ENCODE measurements at regions not wholly inside any gene's neighbourhood (a gene's known extent, or its start where the extent isn't known, plus 50 kb on each side); places are given as distances from the start of the nearest gene placed in this dataset.

DNA sequence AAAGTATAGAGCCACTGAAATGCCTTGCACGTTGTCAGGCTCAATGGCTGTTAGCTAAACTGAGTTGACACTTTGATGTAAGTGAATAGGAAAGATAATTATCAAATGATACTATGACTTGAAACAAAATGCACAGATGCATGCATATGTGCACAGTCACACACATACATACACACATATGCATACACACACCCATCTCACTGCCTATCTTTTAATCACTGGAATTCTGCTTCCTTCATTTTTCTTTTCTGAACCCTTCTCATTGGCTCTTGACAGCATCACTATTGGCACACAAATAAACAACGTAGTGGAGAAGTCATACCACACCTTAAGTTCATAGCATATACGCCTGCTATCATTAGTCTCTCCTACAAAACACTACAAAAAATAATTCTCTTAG lies 154.9 kb upstream of the NCKAP5 start:
- DNase-seq = no peak

DNA sequence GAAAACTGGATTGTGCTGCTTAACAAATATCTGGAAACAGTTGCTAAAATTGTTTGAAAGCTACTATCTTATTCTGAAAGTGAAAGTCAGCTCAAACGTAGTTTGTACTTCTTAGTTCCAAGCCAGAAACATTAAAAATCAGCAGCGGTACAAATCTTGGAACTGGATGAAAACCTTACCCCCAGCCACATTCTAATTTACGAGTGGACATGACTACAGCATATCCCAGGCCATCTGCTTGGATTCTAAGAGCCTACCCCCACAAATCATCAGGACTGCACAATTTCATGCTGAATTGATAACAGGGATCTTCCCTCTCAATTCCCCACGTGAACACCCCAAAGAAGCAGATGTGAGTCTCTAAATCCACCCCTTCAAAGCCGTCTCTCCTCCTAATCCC lies 158.7 kb upstream of the NCKAP5 start:
- DNase-seq = no peak

DNA sequence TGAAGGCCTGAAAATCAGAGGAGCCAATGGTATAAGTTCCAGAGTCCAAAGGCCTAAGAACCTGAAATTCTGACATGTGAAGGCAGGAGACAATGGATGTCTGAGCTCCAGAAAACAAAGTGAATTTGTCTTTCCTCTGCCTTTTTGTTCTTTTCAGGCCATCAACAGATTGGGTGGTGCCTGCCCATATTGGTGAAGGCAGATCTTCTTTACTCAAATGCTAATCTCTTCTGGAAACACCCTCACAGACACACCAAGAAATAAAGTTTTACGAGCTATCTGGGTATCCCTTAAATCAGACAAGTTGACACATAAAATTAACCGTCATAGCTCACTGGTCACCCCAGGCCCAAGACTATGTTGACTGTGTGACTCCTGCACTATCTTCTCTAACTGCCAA lies 163.8 kb upstream of the NCKAP5 start:
- no peak for DNase-seq

- DNase-seq = peak; percentile 0
Observed at GRCh38 chr2:133732982-133733900, 165.0 kb upstream of the NCKAP5 start.

DNA sequence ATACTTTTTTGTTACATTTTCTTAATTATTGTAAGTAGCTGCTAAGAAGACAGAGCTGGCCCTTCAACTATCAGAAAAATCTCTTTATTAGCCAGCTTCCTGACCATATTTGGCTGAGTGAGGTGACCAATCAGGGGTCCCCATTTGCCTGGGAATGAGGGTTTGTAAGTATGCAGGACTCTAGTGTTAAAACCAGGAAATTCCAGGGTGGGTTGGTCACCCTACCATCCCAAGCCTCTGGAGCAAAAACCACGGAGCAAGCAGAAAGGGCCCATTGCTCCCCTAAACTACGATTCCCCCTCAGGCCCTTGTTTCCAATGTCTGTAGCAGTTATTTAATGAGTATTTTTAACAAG lies 165.6 kb upstream of the NCKAP5 start:
- no peak for DNase-seq

DNA sequence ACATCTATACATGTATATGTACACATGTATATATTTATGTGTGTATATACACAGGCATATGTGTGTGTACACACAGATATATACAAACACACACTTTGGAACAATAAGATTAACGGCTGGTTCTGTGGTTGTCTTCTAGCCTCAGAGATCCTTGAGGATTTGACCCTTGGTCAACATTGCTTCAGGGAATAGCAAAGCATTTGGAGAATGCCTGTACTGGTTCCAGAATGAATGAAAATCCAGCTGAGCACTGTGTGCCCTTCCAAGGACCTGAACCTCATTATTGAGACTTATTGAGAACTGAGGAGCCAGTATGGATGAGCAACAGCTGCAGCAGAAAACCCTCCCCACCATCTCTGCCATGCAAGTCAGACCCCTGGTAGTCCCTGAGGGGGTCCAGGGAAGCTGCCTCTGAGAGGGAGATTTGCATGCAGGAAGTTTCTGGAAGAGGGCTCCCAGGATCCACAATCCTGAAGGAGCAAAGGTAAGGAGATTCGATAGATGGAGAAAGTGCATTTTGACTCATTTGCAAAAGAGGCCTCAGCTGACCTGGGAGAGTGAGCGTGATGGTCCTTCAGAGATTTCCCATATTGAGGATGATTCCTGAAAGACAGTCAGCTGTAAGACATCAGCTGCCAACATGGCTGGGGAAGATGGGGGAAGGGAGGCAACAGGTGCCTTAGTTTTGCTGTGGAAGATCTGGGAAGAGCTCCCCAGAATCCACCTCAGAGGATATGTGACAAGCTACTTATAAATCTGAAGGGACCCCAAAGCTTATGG lies 166.6 kb upstream of the NCKAP5 start:
- no peak for DNase-seq

- DNase-seq = no peak
Observed at GRCh38 chr2:133736674-133737073, 168.4 kb upstream of the NCKAP5 start.

DNA sequence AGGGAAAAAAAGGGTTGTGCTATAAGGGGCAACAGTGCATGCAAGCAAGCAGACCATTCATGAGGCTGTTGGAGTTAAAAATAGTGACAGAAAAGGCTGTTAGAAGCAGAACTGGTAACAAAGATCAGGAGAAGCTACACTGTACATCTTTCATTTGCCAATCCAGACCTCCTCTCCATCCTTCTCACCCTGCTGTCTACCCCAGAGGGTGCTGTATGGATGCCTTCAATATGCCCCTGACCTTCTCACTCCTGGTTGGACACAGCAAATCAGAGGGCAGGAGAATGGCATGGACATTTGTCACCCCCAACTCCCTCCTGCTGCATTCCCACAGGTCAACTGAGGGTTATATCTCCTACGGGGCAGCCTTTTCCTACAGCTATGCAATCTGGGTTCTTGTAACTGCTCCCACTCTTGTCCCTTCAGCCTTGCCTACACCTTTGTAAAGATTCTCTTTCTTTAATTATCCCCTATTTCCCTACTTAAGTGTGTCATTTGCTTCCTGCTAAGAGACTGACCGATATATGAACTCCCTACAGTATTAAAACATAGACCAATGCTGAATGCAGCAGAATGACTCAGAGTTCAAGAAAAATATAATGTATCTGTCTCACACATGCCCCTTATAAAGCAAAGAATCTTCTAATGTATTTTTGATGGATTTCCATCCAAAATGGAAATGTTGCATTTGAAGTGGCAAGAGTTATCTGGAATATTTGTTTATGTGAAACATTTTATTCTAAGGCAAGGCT lies 169.2 kb upstream of the NCKAP5 start:
- DNase-seq = no peak

- DNase-seq = no peak
Observed at GRCh38 chr2:133739039-133739438, 170.8 kb upstream of the NCKAP5 start.

- no peak for DNase-seq
Observed at GRCh38 chr2:133740500-133740899, 172.2 kb upstream of the NCKAP5 start.

DNA sequence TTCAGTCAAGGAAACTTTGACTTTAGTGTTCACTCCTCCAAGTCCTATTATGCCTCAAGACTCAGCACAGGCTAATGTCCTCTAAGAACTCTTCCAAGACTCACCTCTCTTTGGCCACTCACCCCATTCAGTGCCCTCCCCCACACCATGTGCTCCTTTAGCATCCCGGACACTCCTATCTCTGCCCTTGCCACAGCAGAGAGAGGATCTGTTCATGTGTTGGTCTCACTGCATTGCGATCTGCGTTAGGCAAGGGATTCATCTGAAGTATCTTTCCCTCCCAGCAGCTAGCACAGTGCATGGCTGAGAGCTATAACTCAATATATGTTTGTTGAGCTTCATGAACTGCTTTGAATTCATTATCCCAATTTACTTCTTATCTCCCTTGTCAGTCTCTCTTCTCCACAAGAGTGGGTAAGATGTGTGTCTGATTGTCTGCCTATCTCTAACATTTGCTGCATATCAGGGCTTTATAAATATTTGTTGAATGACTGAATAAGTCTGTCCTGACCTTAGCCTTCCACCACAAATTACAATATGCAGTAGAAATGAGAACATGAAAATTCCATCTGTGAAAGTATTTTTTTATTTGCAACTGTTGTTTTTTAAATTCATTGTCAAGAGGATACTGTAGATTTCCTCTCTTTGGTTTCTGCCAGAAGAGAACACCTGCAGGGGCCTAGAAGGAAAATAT lies 179.9 kb upstream of the NCKAP5 start:
- no peak for DNase-seq

DNA sequence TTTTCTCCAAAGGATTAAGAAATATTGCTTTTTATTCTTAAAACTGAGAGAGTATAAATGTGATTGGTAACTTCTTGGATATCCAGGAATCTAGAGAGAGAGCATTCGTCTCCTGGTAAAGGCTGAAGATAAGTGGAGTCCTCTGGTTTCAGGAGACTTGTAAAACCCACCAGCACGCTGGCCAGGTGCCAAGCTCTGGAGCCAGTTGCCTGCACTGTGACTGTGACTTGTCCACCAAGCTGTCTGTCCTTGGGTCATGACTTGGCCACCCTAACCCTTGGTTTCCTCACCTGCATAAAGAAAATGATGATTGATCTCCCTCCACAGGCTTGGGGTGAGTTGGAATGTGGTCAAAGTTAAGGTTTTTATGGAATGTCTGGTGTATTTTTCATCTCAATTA lies 185.4 kb upstream of the NCKAP5 start:
- no peak for DNase-seq

- no peak for DNase-seq
Observed at GRCh38 chr2:133755480-133756300, 187.4 kb upstream of the NCKAP5 start.

GRCh38 chr2:133756833-133757232 lies 188.6 kb upstream of the NCKAP5 start:
- no peak for DNase-seq

GRCh38 chr2:133760376-133760775 lies 192.1 kb upstream of the NCKAP5 start:
- DNase-seq = no peak

GRCh38 chr2:133765658-133766057 lies 197.4 kb upstream of the NCKAP5 start:
- DNase-seq = no peak

DNA sequence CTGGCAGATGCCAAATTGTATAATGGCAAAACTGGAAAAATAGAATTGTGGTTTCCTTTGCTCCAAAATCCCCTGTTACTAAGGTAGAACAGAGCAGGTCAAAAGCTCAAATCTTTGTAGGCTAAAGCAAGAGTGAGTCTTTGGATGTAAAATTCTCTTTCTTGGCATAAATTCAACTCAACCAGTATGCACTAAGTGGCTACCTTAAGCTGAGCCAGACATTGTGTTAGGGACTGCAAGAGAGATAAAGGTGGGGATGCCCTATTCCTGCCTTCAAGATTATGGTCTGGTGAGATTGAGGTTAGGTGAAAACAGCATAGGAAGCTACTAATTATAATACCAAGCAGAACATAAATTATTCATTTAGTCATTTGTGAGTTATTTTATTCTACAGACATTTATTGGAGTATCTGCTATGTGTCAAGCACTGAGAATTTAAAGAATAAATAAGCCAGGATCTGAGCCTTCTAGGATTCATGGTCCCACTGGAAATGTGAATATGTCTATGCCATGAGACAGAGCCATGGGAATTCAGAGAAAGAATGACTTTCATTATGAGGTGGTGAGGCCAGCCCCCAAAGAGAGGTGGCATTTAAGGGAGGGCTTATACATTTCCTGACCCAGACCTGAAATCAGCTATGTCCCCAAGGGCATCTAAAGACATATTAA lies 198.0 kb upstream of the NCKAP5 start:
- DNase-seq = no peak

GRCh38 chr2:133768256-133768655 lies 200.0 kb upstream of the NCKAP5 start:
- no peak for DNase-seq

DNA sequence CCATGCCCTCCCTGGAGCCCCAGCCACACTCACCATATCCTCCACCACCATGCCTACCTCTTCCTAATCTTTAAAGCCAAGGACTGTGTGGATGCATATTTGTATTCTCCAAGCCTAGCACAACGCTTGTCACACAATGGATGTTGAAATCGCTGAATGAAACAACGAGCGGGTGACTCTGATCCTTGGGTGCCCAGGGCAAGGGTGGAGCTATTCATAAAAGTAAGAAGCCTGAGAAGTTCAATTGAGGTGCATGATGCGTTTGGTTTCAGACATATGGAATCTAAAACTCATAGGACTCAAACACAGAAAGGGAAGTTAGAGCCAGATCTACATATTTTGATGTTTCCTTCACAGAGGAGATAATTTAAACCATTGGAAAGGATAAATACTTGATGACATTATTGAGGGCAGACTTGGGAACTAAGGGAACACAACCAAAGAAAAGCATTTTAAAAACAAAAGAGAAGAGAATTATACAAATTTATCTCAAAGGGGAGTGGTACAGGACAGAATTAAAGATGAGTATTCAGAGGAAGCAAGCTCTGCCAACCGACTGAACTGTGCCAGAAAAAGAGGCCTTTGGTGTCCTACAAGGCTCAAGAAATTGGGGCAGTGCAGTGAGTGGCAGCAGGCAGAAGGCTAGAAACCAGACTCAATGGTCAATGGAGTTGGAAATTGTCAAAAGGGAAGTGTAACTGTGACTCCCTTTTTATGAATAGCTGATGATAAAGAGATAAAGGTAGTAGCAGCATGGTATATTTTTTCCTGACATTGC lies 200.6 kb upstream of the NCKAP5 start:
- no peak for DNase-seq

DNA sequence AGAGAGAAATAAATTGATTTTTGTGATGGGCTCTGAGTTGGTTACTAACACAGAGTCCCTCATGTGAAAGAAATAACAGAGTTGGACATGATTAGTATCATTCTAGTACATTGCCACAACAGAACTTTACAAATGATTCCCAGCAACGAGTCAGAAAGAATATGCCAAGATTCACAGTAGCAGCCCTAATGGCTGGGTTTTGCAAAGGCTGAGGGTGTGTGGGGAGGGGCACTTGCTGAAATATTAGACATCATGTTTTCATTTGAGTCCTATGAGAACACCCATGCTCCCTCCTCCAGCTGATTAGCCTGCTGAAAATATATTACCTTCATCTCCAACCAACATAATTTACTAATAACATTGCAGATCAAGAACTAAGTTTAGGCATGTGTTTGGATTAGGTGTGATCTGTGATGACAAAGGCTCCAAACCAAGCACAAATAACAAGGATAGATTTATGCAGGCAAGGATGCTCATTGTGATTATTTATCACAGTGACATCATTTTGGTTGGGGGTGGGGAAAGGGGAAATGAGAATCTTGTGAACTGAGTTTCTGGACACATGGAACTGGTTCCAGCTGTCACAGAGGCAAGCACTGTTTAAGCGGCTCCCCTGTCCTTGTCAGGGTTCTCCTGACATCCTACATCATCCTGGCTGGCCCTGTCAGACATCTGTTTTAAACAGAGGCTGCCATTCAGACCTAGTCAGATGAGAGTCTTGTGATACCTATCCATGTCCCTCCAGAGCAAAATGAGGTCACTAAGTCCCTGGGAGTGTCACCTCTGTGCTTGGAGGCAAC lies 205.8 kb upstream of the NCKAP5 start:
- no peak for DNase-seq

All from DMS53 (cell line).